Keratinocyte (primary cell): ENCODE measurements at regions not wholly inside any gene's neighbourhood (a gene's known extent, or its start where the extent isn't known, plus 50 kb on each side); places are given as distances from the start of the nearest gene placed in this dataset.

Experiments
- DNase-seq: peaks from one replicate; pipeline ENCODE4 v3.0.0-alpha.2; 2011; ENCODE audit warnings: low read depth, missing footprints, low spot score
- FAIRE-seq: peaks from 2 replicates; lab custom pipeline; 2011; peaks lifted over from hg19 to GRCh38; lab: Jason Lieb, UNC
- H2AFZ ChIP-seq: 2 replicates; pipeline ENCODE4 v1.6.0; 2012; ENCODE audit warnings: low read length, control low read depth, inconsistent platforms; ENCODE audit not compliant: control insufficient read depth
- H3K27ac ChIP-seq: 2 replicates; pipeline ENCODE4 v1.5.1; 2011; ENCODE audit warnings: low read length; ENCODE audit not compliant: control insufficient read depth, insufficient read depth
- H3K27me3 ChIP-seq: 3 replicates; pipeline ENCODE4 v1.6.0; 2011; ENCODE audit warnings: low read length; ENCODE audit not compliant: control insufficient read depth, insufficient read depth; ENCODE audit errors: extremely low read depth
- H3K36me3 ChIP-seq, 2 experiments: 2 replicates in 1 of 2; 3 replicates in 1 of 2; pipeline ENCODE4 v1.5.1; 2011; ENCODE audit warnings: low read length in 2 of 2, mild to moderate bottlenecking in 1 of 2; ENCODE audit not compliant: control insufficient read depth in 2 of 2, insufficient read depth in 2 of 2; ENCODE audit errors: extremely low read depth in 1 of 2
- H3K4me1 ChIP-seq: 3 replicates; pipeline ENCODE4 v1.5.1; 2011; ENCODE audit warnings: low read length; ENCODE audit not compliant: control insufficient read depth, insufficient read depth; ENCODE audit errors: extremely low read depth
- H3K4me2 ChIP-seq: 3 replicates; pipeline ENCODE4 v1.6.0; 2011; ENCODE audit warnings: low read depth, low read length; ENCODE audit not compliant: control insufficient read depth, insufficient read depth; ENCODE audit errors: extremely low read depth
- H3K4me3 ChIP-seq, 3 experiments: fragments of 200-600 bp in 1 of 3; sonication (generic) in 1 of 3; 2 replicates in 2 of 3; 3 replicates in 1 of 3; pipeline ENCODE4 v1.5.1; 2011 to 2016; ENCODE audit warnings: low read length in 3 of 3, mild to moderate bottlenecking in 3 of 3, control low read depth in 2 of 3, inconsistent platforms in 1 of 3, low read depth in 1 of 3, mixed read lengths in 1 of 3, mixed run types in 1 of 3, moderate library complexity in 1 of 3; ENCODE audit not compliant: control insufficient read depth in 2 of 3, insufficient read depth in 2 of 3; ENCODE audit errors: extremely low read depth in 1 of 3
- H3K79me2 ChIP-seq: 2 replicates; pipeline ENCODE4 v1.6.0; 2012; ENCODE audit warnings: low read length; ENCODE audit not compliant: control insufficient read depth, insufficient read depth
- H3K9ac ChIP-seq: 3 replicates; pipeline ENCODE4 v1.6.0; 2011; ENCODE audit warnings: low read length; ENCODE audit not compliant: control insufficient read depth, insufficient read depth; ENCODE audit errors: extremely low read depth
- H3K9me1 ChIP-seq: 3 replicates; pipeline ENCODE4 v1.6.0; 2011; ENCODE audit warnings: low read length; ENCODE audit not compliant: control insufficient read depth, insufficient read depth; ENCODE audit errors: extremely low read depth
- H3K9me3 ChIP-seq: 2 replicates; pipeline ENCODE4 v1.5.1; 2012; ENCODE audit warnings: low read depth, low read length; ENCODE audit not compliant: control insufficient read depth
- H4K20me1 ChIP-seq: 3 replicates; pipeline ENCODE4 v1.6.0; 2011; ENCODE audit warnings: low read length; ENCODE audit not compliant: control insufficient read depth, insufficient read depth; ENCODE audit errors: extremely low read depth
- CTCF ChIP-seq, 3 experiments: IDR thresholded peaks in 1 of 3; conservative IDR thresholded peaks in 1 of 3; optimal IDR thresholded peaks in 1 of 3; 2 replicates in 2 of 3; 3 replicates in 1 of 3; pipeline versions ENCODE3 to v1.5.1; 2011; ENCODE audit warnings: low read length in 3 of 3, mild to moderate bottlenecking in 3 of 3, moderate library complexity in 2 of 3, control low read depth in 1 of 3, inconsistent platforms in 1 of 3; ENCODE audit not compliant: insufficient read depth in 2 of 3; ENCODE audit errors: extremely low read depth in 1 of 3
- EZH2 ChIP-seq: IDR thresholded peaks from one replicate; pipeline ENCODE4 v1.6.1; 2012; ENCODE audit warnings: inconsistent platforms, mild to moderate bottlenecking, low read length, moderate library complexity
- dilution Hi-C: fragments of 300-500 bp; cut with MboI; formaldehyde crosslinking; loops from one replicate; pipeline ENCODE4 v1.7.0; 2020; ENCODE audit warnings: low sequenced_read_pairs; ENCODE audit not compliant: extremely low pct_ligation_motif_present

- Histone ChIP-seq H4K20me1 (no peaks in the 10 kb centered on the region), H3K4me1 (no peaks in the 10 kb centered on the region), H2AFZ (no peak overlapping the region), H3K36me3 (no peaks in the 10 kb centered on the region), H3K4me3 (no peak overlapping the region), H3K9me1 (no peaks in the 10 kb centered on the region), H3K9me3 (peaks cover 10% of the 10 kb centered on the region), H3K27me3 (no peaks in the 10 kb centered on the region), H3K4me2 (no peak overlapping the region), H3K9ac (no peak overlapping the region), H3K27ac (no peak overlapping the region), H3K79me2 (no peaks in the 10 kb centered on the region)
- DNase-seq (no peak), FAIRE-seq (no peak)
- dilution Hi-C loops = no loop called here
- TF ChIP-seq CTCF (optimal IDR thresholded peaks at IDR 0.05 in 1 of 3, IDR thresholded peaks at IDR 0.05 in 1 of 3, conservative IDR thresholded peaks at IDR 0.05 in 1 of 3; ENCODE audit: extremely low read depth in 1 of 3, insufficient read depth in 2 of 3, low read length in 3 of 3) (no peak), EZH2 (no peak)
These were observed 547.8 kb upstream of the IGFBP3 start for GRCh38 chr7:46468753-46469356.

DNA sequence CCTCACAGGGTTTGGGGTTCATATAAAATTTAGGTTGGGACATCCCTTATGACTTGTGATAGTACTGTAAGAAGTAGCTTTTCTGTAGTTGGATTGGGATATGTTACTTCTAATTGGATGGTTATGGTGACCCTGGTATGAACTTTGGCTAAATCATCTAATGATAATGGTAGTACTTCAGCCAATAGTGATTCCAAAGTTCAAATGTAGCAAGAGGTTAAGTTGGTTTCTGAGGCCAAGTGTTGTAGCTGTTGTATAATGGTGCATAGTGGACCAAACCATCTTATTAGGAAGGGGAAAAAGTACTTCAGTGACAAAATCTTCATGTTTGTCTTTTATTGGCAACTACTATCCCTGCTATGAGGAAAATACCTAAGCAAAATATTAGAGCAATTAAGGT lies 542.1 kb upstream of the IGFBP3 start:
- FAIRE-seq (no peak), DNase-seq (no peak)
- H4K20me1 ChIP-seq = no peaks in the 10 kb centered on the region
- H3K9me1 ChIP-seq = no peaks in the 10 kb centered on the region
- H3K9ac ChIP-seq = no peak overlapping the region
- peaks cover 11% of the 10 kb centered on the region for H3K9me3 ChIP-seq
- dilution Hi-C loops = no loop called here
- no peak overlapping the region for H2AFZ ChIP-seq
- no peaks in the 10 kb centered on the region for H3K79me2 ChIP-seq
- H3K4me1 ChIP-seq = no peaks in the 10 kb centered on the region
- no peaks in the 10 kb centered on the region for H3K27me3 ChIP-seq
- no peak overlapping the region for H3K4me3 ChIP-seq
- no peak overlapping the region for H3K27ac ChIP-seq
- no peaks in the 10 kb centered on the region for H3K36me3 ChIP-seq
- no peak overlapping the region for H3K4me2 ChIP-seq
- no peak for TF ChIP-seq CTCF (optimal IDR thresholded peaks at IDR 0.05 in 1 of 3, IDR thresholded peaks at IDR 0.05 in 1 of 3, conservative IDR thresholded peaks at IDR 0.05 in 1 of 3; ENCODE audit: extremely low read depth in 1 of 3, insufficient read depth in 2 of 3, low read length in 3 of 3)
- TF ChIP-seq EZH2 = no peak
